HG03103 (cell line): ENCODE measurements at regions not wholly inside any gene's neighbourhood (a gene's known extent, or its start where the extent isn't known, plus 50 kb on each side); places are given as distances from the start of the nearest gene placed in this dataset.
"Not testable (repeated sequence)": the region's sequence is repeated elsewhere in the genome, so short reads cannot be mapped to it uniquely, and the experiment has no call there.

ENCODE experiments used
- ATAC-seq: cut with Tn5 transposase; IDR thresholded peaks from one replicate; pipeline ENCODE4 v1.9.1; 2021; ENCODE audit warnings: low read depth; ENCODE audit not compliant: unreplicated experiment

- ATAC-seq: no peak
These were observed 189.1 kb upstream of the DTNA start for GRCh38 chr18:34521040-34521439.

- ATAC-seq: no peak
These were observed 187.5 kb upstream of the DTNA start for GRCh38 chr18:34522603-34523002.

- ATAC-seq: no peak
These were observed 184.9 kb upstream of the DTNA start for GRCh38 chr18:34525244-34525643.

- no peak for ATAC-seq
These were observed 181.9 kb upstream of the DTNA start for GRCh38 chr18:34528177-34528576.

GRCh38 chr18:34529358-34530335 is 180.5 kb upstream of the DTNA start:
- ATAC-seq: no peak

- ATAC-seq: no peak
These were observed 179.0 kb upstream of the DTNA start for GRCh38 chr18:34531110-34531509.

GRCh38 chr18:34534642-34535041 is 175.5 kb upstream of the DTNA start:
- ATAC-seq: not testable (repeated sequence)

- ATAC-seq: no peak
These were observed 169.2 kb upstream of the DTNA start for GRCh38 chr18:34540897-34541296.

GRCh38 chr18:34542625-34543024 is 167.5 kb upstream of the DTNA start:
- no peak for ATAC-seq

- ATAC-seq: no peak
These were observed 166.7 kb upstream of the DTNA start for GRCh38 chr18:34543356-34543755.

- ATAC-seq: no peak
These were observed 166.2 kb upstream of the DTNA start for GRCh38 chr18:34543945-34544344.

GRCh38 chr18:34544930-34545329 is 165.2 kb upstream of the DTNA start:
- no peak for ATAC-seq

GRCh38 chr18:34548120-34548972 is 161.8 kb upstream of the DTNA start:
- no peak for ATAC-seq

- no peak for ATAC-seq
These were observed 161.2 kb upstream of the DTNA start for GRCh38 chr18:34548973-34549294.

- ATAC-seq: no peak
These were observed 160.7 kb upstream of the DTNA start for GRCh38 chr18:34549367-34549766.

- no peak for ATAC-seq
These were observed 159.9 kb upstream of the DTNA start for GRCh38 chr18:34550156-34550555.

- no peak for ATAC-seq
These were observed 159.2 kb upstream of the DTNA start for GRCh38 chr18:34550902-34551301.

GRCh38 chr18:34551824-34552223 is 158.3 kb upstream of the DTNA start:
- ATAC-seq: no peak

- ATAC-seq: no peak
These were observed 147.7 kb upstream of the DTNA start for GRCh38 chr18:34562252-34562870.

- ATAC-seq: no peak
These were observed 142.2 kb upstream of the DTNA start for GRCh38 chr18:34567857-34568256.

- no peak for ATAC-seq
These were observed 133.5 kb upstream of the DTNA start for GRCh38 chr18:34576622-34577021.
